ENCODE measurements at regions not wholly inside any gene's neighbourhood (a gene's known extent, or its start where the extent isn't known, plus 50 kb on each side); places are given as distances from the start of the nearest gene placed in this dataset.

DNA sequence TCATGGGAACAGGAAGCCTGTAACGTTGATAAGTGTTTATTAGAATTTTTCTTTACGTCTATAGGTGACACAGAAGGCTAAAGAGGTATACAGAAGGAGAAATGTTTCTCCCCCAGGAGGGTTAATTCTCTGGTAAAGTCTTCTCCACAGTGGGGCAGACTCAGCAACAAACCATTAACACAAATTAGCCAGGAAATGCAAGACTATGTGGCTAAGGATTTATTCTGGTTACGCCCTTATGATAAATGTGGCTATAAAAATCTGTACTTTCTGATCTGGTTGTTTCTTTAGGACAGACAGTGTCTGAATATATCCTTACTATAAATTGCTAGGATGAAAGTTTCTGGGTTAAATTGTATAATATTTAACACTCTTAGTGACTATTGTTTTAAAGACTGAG lies 423.3 kb downstream of the FLRT2 start:
- peaks cover 47% of the 10 kb centered on the region for H3K9me3 ChIP-seq (ENCODE audit: low read length)
- TF ChIP-seq, protein P1, sequence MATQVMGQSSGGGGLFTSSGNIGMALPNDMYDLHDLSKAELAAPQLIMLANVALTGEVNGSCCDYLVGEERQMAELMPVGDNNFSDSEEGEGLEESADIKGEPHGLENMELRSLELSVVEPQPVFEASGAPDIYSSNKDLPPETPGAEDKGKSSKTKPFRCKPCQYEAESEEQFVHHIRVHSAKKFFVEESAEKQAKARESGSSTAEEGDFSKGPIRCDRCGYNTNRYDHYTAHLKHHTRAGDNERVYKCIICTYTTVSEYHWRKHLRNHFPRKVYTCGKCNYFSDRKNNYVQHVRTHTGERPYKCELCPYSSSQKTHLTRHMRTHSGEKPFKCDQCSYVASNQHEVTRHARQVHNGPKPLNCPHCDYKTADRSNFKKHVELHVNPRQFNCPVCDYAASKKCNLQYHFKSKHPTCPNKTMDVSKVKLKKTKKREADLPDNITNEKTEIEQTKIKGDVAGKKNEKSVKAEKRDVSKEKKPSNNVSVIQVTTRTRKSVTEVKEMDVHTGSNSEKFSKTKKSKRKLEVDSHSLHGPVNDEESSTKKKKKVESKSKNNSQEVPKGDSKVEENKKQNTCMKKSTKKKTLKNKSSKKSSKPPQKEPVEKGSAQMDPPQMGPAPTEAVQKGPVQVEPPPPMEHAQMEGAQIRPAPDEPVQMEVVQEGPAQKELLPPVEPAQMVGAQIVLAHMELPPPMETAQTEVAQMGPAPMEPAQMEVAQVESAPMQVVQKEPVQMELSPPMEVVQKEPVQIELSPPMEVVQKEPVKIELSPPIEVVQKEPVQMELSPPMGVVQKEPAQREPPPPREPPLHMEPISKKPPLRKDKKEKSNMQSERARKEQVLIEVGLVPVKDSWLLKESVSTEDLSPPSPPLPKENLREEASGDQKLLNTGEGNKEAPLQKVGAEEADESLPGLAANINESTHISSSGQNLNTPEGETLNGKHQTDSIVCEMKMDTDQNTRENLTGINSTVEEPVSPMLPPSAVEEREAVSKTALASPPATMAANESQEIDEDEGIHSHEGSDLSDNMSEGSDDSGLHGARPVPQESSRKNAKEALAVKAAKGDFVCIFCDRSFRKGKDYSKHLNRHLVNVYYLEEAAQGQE (IDR thresholded peaks at IDR 0.05; ENCODE audit: borderline replicate concordance in 1 of 2, low read depth in 1 of 2, low read length in 2 of 2): no peak
- no peak for TF ChIP-seq PHF20 (CRISPR knock-in tag; IDR thresholded peaks at IDR 0.05)
- no peak for TF ChIP-seq ZNF589 (CRISPR knock-in tag; conservative IDR thresholded peaks at IDR 0.05)
- TF ChIP-seq, protein P2, sequence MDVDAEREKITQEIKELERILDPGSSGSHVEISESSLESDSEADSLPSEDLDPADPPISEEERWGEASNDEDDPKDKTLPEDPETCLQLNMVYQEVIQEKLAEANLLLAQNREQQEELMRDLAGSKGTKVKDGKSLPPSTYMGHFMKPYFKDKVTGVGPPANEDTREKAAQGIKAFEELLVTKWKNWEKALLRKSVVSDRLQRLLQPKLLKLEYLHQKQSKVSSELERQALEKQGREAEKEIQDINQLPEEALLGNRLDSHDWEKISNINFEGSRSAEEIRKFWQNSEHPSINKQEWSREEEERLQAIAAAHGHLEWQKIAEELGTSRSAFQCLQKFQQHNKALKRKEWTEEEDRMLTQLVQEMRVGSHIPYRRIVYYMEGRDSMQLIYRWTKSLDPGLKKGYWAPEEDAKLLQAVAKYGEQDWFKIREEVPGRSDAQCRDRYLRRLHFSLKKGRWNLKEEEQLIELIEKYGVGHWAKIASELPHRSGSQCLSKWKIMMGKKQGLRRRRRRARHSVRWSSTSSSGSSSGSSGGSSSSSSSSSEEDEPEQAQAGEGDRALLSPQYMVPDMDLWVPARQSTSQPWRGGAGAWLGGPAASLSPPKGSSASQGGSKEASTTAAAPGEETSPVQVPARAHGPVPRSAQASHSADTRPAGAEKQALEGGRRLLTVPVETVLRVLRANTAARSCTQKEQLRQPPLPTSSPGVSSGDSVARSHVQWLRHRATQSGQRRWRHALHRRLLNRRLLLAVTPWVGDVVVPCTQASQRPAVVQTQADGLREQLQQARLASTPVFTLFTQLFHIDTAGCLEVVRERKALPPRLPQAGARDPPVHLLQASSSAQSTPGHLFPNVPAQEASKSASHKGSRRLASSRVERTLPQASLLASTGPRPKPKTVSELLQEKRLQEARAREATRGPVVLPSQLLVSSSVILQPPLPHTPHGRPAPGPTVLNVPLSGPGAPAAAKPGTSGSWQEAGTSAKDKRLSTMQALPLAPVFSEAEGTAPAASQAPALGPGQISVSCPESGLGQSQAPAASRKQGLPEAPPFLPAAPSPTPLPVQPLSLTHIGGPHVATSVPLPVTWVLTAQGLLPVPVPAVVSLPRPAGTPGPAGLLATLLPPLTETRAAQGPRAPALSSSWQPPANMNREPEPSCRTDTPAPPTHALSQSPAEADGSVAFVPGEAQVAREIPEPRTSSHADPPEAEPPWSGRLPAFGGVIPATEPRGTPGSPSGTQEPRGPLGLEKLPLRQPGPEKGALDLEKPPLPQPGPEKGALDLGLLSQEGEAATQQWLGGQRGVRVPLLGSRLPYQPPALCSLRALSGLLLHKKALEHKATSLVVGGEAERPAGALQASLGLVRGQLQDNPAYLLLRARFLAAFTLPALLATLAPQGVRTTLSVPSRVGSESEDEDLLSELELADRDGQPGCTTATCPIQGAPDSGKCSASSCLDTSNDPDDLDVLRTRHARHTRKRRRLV (CRISPR knock-in tag; IDR thresholded peaks at IDR 0.05): no peak
- TF ChIP-seq ZNF501 (CRISPR knock-in tag; IDR thresholded peaks at IDR 0.05): no peak
- WGBS (ENCODE audit: low lambda C conversion rate): 2% methylated on average over 3 of the region's 3 CpGs
- intact Hi-C loops (cut with micrococcal nuclease; ENCODE audit: unreplicated experiment): no loop called here
- H3K27ac ChIP-seq (ENCODE audit: extremely low read length, insufficient read depth, low read length): no peak overlapping the region
- no TSS peak for BruUV-seq (replicated peaks)
- no peak overlapping the region for H3K4me2 ChIP-seq (ENCODE audit: low read depth, low read length)
- no peak for FAIRE-seq
- H2AFZ ChIP-seq (ENCODE audit: low read length): no peak overlapping the region
- no peak for ATAC-seq
- ChIA-PET POLR2A (no interaction called here), CTCF (ENCODE audit: low intra/inter-chr PET ratio, low total read pairs) (no interaction called here)
- no peak overlapping the region for H3K9ac ChIP-seq (ENCODE audit: insufficient read depth, low read depth, low read length)
- no peaks in the 10 kb centered on the region for H3K79me2 ChIP-seq (ENCODE audit: insufficient read depth, low read length)
- H3K4me3 ChIP-seq (replicated peaks in 1 of 3; ENCODE audit: insufficient read depth in 1 of 3, low read depth in 2 of 3, low read length in 3 of 3): no peak overlapping the region
- no peak for DNase-seq (ENCODE audit: low spot score)
- H3K27me3 ChIP-seq (ENCODE audit: control insufficient read depth in 1 of 2, insufficient read depth in 2 of 2, low read length in 2 of 2): no peaks in the 10 kb centered on the region
- no peaks in the 10 kb centered on the region for H4K20me1 ChIP-seq (ENCODE audit: insufficient read depth, low read length)
- H3K36me3 ChIP-seq (replicated peaks in 1 of 2; ENCODE audit: control insufficient read depth in 1 of 2, insufficient read depth in 2 of 2, low read length in 2 of 2): no peaks in the 10 kb centered on the region
- in situ Hi-C loops (cut with HindIII; ENCODE audit: extremely low pct_ligation_motif_present, low pct_unique_long_range_greater_than_20kb): no loop called here
- H3K4me1 ChIP-seq (ENCODE audit: insufficient read depth, low read length): no peaks in the 10 kb centered on the region
